T-helper 2 cell treated with Interferon-gamma antibody and Interleukin-4, amounts not matched to agents 5 μg/mL and 100 μg/mL, for 36 hours (primary cell): ENCODE measurements at regions not wholly inside any gene's neighbourhood (a gene's known extent, or its start where the extent isn't known, plus 50 kb on each side); places are given as distances from the start of the nearest gene placed in this dataset.
"Not testable (repeated sequence)": the region's sequence is repeated elsewhere in the genome, so short reads cannot be mapped to it uniquely, and the experiment has no call there.

Source experiments
- DNase-seq: peaks from one replicate; pipeline ENCODE4 v3.0.0; 2021; ENCODE audit warnings: low spot score
- H3K27ac Mint-ChIP-seq: one replicate; pipeline ENCODE4 v1.8.0; 2021; ENCODE audit warnings: mild to moderate bottlenecking, mixed read lengths
- H3K27me3 Mint-ChIP-seq: one replicate; pipeline ENCODE4 v1.8.0; 2021; ENCODE audit warnings: low read depth, mixed read lengths
- H3K36me3 Mint-ChIP-seq: one replicate; pipeline ENCODE4 v1.8.0; 2021; ENCODE audit warnings: low read depth, mixed read lengths
- H3K4me1 Mint-ChIP-seq: one replicate; pipeline ENCODE4 v1.8.0; 2021; ENCODE audit warnings: low read depth, mixed read lengths
- H3K4me3 Mint-ChIP-seq: one replicate; pipeline ENCODE4 v1.8.0; 2022; ENCODE audit warnings: mild to moderate bottlenecking, moderate library complexity, mixed read lengths
- H3K9me3 Mint-ChIP-seq: one replicate; pipeline ENCODE4 v1.8.0; 2021; ENCODE audit warnings: mixed read lengths

GRCh38 chr3:83251490-83251889, 1490.0 kb upstream of the GBE1 start:
- H3K4me1 Mint-ChIP-seq = no peaks in the 10 kb centered on the region
- peaks cover 28% of the 10 kb centered on the region for H3K9me3 Mint-ChIP-seq
- no peaks in the 10 kb centered on the region for H3K36me3 Mint-ChIP-seq
- H3K4me3 Mint-ChIP-seq = no peak overlapping the region
- H3K27me3 Mint-ChIP-seq = no peaks in the 10 kb centered on the region
- DNase-seq = no peak
- no peak overlapping the region for H3K27ac Mint-ChIP-seq

- no peaks in the 10 kb centered on the region for H3K27me3 Mint-ChIP-seq
- H3K4me3 Mint-ChIP-seq = no peak overlapping the region
- no peaks in the 10 kb centered on the region for H3K4me1 Mint-ChIP-seq
- DNase-seq = no peak
- H3K9me3 Mint-ChIP-seq = peaks cover 37% of the 10 kb centered on the region
- no peaks in the 10 kb centered on the region for H3K36me3 Mint-ChIP-seq
- no peak overlapping the region for H3K27ac Mint-ChIP-seq
Measured at GRCh38 chr3:83250613-83251012, 1489.2 kb upstream of the GBE1 start.

GRCh38 chr3:83248454-83248853, 1487.0 kb upstream of the GBE1 start:
- H3K4me1 Mint-ChIP-seq = no peaks in the 10 kb centered on the region
- peaks cover 43% of the 10 kb centered on the region for H3K9me3 Mint-ChIP-seq
- no peaks in the 10 kb centered on the region for H3K36me3 Mint-ChIP-seq
- H3K4me3 Mint-ChIP-seq = no peak overlapping the region
- no peak for DNase-seq
- H3K27ac Mint-ChIP-seq = no peak overlapping the region
- no peaks in the 10 kb centered on the region for H3K27me3 Mint-ChIP-seq

GRCh38 chr3:83235180-83235814, 1473.9 kb upstream of the GBE1 start:
- DNase-seq = no peak
- H3K27ac Mint-ChIP-seq = no peak overlapping the region
- no peaks in the 10 kb centered on the region for H3K27me3 Mint-ChIP-seq
- H3K9me3 Mint-ChIP-seq = peaks cover 28% of the 10 kb centered on the region
- no peak overlapping the region for H3K4me3 Mint-ChIP-seq
- no peaks in the 10 kb centered on the region for H3K4me1 Mint-ChIP-seq
- H3K36me3 Mint-ChIP-seq = no peaks in the 10 kb centered on the region

- no peak overlapping the region for H3K27ac Mint-ChIP-seq
- H3K9me3 Mint-ChIP-seq = peaks cover 22% of the 10 kb centered on the region
- no peaks in the 10 kb centered on the region for H3K27me3 Mint-ChIP-seq
Measured at GRCh38 chr3:83233715-83234114, 1472.3 kb upstream of the GBE1 start.

GRCh38 chr3:83230841-83231240, 1469.4 kb upstream of the GBE1 start:
- Mint-ChIP-seq H3K36me3 (no peaks in the 10 kb centered on the region), H3K4me1 (no peaks in the 10 kb centered on the region), H3K27ac (no peak overlapping the region), H3K27me3 (no peaks in the 10 kb centered on the region), H3K9me3 (peaks cover 33% of the 10 kb centered on the region), H3K4me3 (no peak overlapping the region)
- DNase-seq = no peak

More at GRCh38 chr3:83233715-83234114, 1472.3 kb upstream of the GBE1 start:
- no peak overlapping the region for H3K4me3 Mint-ChIP-seq
- no peak for DNase-seq
- H3K4me1 Mint-ChIP-seq = no peaks in the 10 kb centered on the region
- H3K36me3 Mint-ChIP-seq = no peaks in the 10 kb centered on the region

GRCh38 chr3:83230376-83230775, 1468.9 kb upstream of the GBE1 start:
- Mint-ChIP-seq H3K27me3 (no peaks in the 10 kb centered on the region), H3K36me3 (no peaks in the 10 kb centered on the region), H3K9me3 (peaks cover 32% of the 10 kb centered on the region), H3K4me3 (no peak overlapping the region), H3K27ac (no peak overlapping the region), H3K4me1 (no peaks in the 10 kb centered on the region)
- DNase-seq = no peak

- H3K4me3 Mint-ChIP-seq = no peak overlapping the region
- peaks cover 19% of the 10 kb centered on the region for H3K9me3 Mint-ChIP-seq
- DNase-seq = no peak
- no peaks in the 10 kb centered on the region for H3K27me3 Mint-ChIP-seq
- H3K36me3 Mint-ChIP-seq = no peaks in the 10 kb centered on the region
- H3K27ac Mint-ChIP-seq = no peak overlapping the region
- H3K4me1 Mint-ChIP-seq = no peaks in the 10 kb centered on the region
Measured at GRCh38 chr3:83226751-83227150, 1465.3 kb upstream of the GBE1 start.

GRCh38 chr3:83224101-83224868, 1462.8 kb upstream of the GBE1 start:
- H3K9me3 Mint-ChIP-seq = peaks cover 19% of the 10 kb centered on the region
- no peaks in the 10 kb centered on the region for H3K36me3 Mint-ChIP-seq
- no peaks in the 10 kb centered on the region for H3K27me3 Mint-ChIP-seq
- H3K4me1 Mint-ChIP-seq = no peaks in the 10 kb centered on the region
- H3K4me3 Mint-ChIP-seq = no peak overlapping the region
- H3K27ac Mint-ChIP-seq = no peak overlapping the region
- DNase-seq = no peak

GRCh38 chr3:83218383-83219200, 1457.1 kb upstream of the GBE1 start:
- Mint-ChIP-seq H3K4me1 (no peaks in the 10 kb centered on the region), H3K36me3 (no peaks in the 10 kb centered on the region), H3K27me3 (no peaks in the 10 kb centered on the region), H3K9me3 (peaks cover 22% of the 10 kb centered on the region), H3K27ac (no peak overlapping the region), H3K4me3 (no peak overlapping the region)
- DNase-seq = no peak

- peaks cover 20% of the 10 kb centered on the region for H3K9me3 Mint-ChIP-seq
- not testable (repeated sequence) for H3K27ac Mint-ChIP-seq, H3K4me1 Mint-ChIP-seq, H3K36me3 Mint-ChIP-seq, DNase-seq, H3K4me3 Mint-ChIP-seq, H3K27me3 Mint-ChIP-seq
Measured at GRCh38 chr3:83217595-83218118, 1456.2 kb upstream of the GBE1 start.

- Mint-ChIP-seq H3K4me1 (no peaks in the 10 kb centered on the region), H3K27me3 (no peaks in the 10 kb centered on the region), H3K27ac (no peak overlapping the region), H3K4me3 (no peak overlapping the region), H3K9me3 (peaks cover 19% of the 10 kb centered on the region), H3K36me3 (no peaks in the 10 kb centered on the region)
- no peak for DNase-seq
Measured at GRCh38 chr3:83216919-83217594, 1455.6 kb upstream of the GBE1 start.

GRCh38 chr3:83195243-83195642, 1433.8 kb upstream of the GBE1 start:
- Mint-ChIP-seq H3K9me3 (peaks cover 50% of the 10 kb centered on the region), H3K36me3 (no peaks in the 10 kb centered on the region), H3K27me3 (no peaks in the 10 kb centered on the region), H3K27ac (no peak overlapping the region), H3K4me1 (no peaks in the 10 kb centered on the region), H3K4me3 (no peak overlapping the region)
- no peak for DNase-seq
